ENCODE measurements at regions not wholly inside any gene's neighbourhood (a gene's known extent, or its start where the extent isn't known, plus 50 kb on each side); places are given as distances from the start of the nearest gene placed in this dataset.
"Not testable (repeated sequence)": the region's sequence is repeated elsewhere in the genome, so short reads cannot be mapped to it uniquely, and the experiment has no call there.

GRCh38 chr15:92845126-92845508, 55.0 kb upstream of the CHD2 start:
- no peak for DNase-seq (ENCODE audit: low spot score)
- intact Hi-C loops (cut with DNase I), result no loop called here

DNA sequence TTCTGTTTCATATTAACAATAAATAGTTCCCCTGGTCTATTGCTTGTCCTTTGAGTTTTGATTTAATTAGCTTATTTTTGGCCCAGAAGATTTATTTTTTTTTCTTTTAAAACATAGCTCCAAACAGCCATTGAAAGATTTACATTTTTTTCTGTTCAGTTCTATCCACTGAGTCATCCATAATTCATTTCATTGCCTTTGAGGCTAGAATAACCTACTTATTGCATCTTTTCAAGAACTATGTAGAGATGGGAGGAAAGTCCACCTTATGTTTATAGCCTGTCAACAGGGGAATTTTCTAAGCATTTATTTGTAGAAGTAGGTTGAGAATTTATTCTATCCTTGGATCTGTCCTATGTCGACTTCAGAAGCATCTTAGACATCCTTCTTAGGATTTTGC, 53.4 kb upstream of the CHD2 start:
- intact Hi-C loops (cut with DNase I), result no loop called here
- no peak for DNase-seq (ENCODE audit: low spot score)

DNA sequence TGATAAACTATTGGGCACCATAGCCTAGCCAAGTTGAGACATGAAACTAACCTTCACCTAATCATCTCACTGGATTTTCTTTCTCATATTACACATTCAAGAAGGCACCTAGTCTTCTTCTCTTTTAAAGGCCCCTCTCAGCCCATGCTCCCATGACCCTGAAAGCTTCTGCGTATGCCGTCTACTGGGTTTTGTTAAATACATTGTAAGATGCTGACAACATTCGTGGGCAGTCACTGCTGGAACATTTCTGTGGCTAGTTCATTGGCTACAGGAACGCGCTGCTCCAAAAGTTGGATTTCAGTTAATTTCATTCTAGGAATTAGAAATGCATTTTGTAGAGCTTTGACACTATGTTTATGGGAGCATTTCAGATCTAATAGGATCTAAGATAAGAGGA, 52.3 kb upstream of the CHD2 start:
- no peak for DNase-seq (ENCODE audit: low spot score)
- intact Hi-C loops (cut with DNase I), result no loop called here

DNA sequence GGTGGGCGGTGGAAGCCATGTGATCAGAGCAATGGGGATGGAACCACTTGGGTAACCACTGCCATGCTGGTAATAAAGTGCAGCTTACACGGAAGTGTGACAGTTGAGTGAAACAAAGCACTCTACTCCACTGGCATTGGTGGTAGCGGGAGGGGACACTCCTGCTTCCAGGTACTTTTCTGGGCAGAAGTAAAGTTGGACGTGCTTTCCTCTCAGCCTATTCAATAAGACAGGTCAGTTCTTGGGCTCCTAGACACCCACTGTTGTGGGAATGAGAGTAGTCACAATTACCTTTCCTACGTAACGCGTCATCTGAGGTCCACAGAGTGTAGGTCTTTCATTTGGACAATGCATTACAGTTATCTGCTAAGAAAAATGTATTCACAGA, 51.7 kb upstream of the CHD2 start:
- intact Hi-C loops (cut with DNase I), result no loop called here

DNA sequence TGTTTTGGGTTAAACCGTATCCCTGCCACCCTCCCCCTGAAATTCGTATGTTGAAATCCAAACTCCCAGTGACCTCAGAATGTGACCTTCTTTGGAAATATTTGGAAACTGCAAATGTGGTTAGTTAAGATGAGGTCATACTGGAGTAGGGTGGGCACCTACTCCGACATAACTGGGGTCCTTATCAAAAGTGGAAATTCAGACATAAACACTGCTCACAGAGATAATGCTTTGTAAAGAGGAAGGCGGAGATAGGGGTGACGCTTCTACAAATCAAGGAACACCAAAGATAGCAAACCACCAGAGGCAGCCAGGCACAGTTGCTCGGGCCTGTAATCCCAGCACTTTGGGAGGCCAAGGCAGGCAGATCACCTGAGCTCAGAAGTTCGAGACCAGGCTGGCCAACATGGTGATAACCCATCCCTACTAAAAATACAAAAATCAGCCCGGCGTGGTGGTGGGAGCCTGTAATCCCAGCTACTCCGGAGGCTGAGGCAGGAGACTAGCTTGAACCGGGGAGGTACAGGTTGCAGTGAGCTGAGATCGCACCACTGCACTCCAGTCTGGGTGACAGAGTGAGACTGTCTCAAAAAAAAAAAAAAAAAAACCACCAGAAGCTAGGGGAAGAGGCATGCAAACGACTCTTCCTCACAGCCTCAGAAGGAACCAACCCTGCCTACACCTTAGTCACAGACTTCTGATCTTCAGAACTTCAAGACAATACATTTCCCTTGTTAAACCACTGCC, 51.1 kb upstream of the CHD2 start:
- DNase-seq (ENCODE audit: low spot score), result no peak
- intact Hi-C loops (cut with DNase I), result no loop called here

More for the DNA sequence above, 51.7 kb upstream of the CHD2 start:
- DNase-seq (ENCODE audit: low spot score), result no peak

GRCh38 chr15:92850218-92850617, 49.9 kb upstream of the CHD2 start:
- DNase-seq (ENCODE audit: low spot score); intact Hi-C loops (cut with DNase I): not testable (repeated sequence)

Data from posterior vena cava (tissue), 2 donors.